ENCODE measurements at regions not wholly inside any gene's neighbourhood (a gene's known extent, or its start where the extent isn't known, plus 50 kb on each side); places are given as distances from the start of the nearest gene placed in this dataset.

- Histone ChIP-seq H3K36me3 (no peaks in the 10 kb centered on the region), H3K4me3 (no peak overlapping the region), H3K4me1 (peaks cover 0 to 4% (median 0%) of the 10 kb centered on the region in 4 donors), H3K27me3 (no peaks in the 10 kb centered on the region), H3K9me3 (no peaks in the 10 kb centered on the region), H3K27ac (no peak overlapping the region)
- DNase-seq, result no peak
- TF ChIP-seq CTCF (IDR thresholded peaks at IDR 0.05), result no peak
- intact Hi-C loops (cut with DNase I; ENCODE audit: low total_unique reads), result no loop called here
These were observed 230.7 kb downstream of the TMX3 start for GRCh38 chr18:68484241-68484640.

GRCh38 chr18:68482815-68483214 lies 232.1 kb downstream of the TMX3 start:
- DNase-seq, result no peak
- H3K9me3 ChIP-seq, result no peaks in the 10 kb centered on the region
- intact Hi-C loops (cut with DNase I; ENCODE audit: low total_unique reads), result no loop called here
- no peaks in the 10 kb centered on the region for H3K4me1 ChIP-seq
- no peaks in the 10 kb centered on the region for H3K27me3 ChIP-seq
- H3K27ac ChIP-seq, result no peak overlapping the region
- no peak for TF ChIP-seq CTCF (IDR thresholded peaks at IDR 0.05)
- no peaks in the 10 kb centered on the region for H3K36me3 ChIP-seq
- H3K4me3 ChIP-seq, result no peak overlapping the region

GRCh38 chr18:68480196-68480595 lies 234.7 kb downstream of the TMX3 start:
- intact Hi-C loops (cut with DNase I; ENCODE audit: low total_unique reads), result no loop called here
- H3K4me3 ChIP-seq, result no peak overlapping the region
- TF ChIP-seq CTCF (IDR thresholded peaks at IDR 0.05), result no peak
- no peaks in the 10 kb centered on the region for H3K27me3 ChIP-seq
- no peak overlapping the region for H3K27ac ChIP-seq
- no peak for DNase-seq
- no peaks in the 10 kb centered on the region for H3K4me1 ChIP-seq
- no peaks in the 10 kb centered on the region for H3K9me3 ChIP-seq
- no peaks in the 10 kb centered on the region for H3K36me3 ChIP-seq

- no peaks in the 10 kb centered on the region for H3K36me3 ChIP-seq
- H3K27ac ChIP-seq, result no peak overlapping the region
- no peak for TF ChIP-seq CTCF (IDR thresholded peaks at IDR 0.05)
- H3K9me3 ChIP-seq, result no peaks in the 10 kb centered on the region
- no peaks in the 10 kb centered on the region for H3K4me1 ChIP-seq
- H3K4me3 ChIP-seq, result no peak overlapping the region
- intact Hi-C loops (cut with DNase I; ENCODE audit: low total_unique reads), result no loop called here
- H3K27me3 ChIP-seq, result no peaks in the 10 kb centered on the region
- no peak for DNase-seq
These were observed 236.7 kb downstream of the TMX3 start for GRCh38 chr18:68478246-68478645.

- DNase-seq, result no peak
- Histone ChIP-seq H3K4me1 (no peaks in the 10 kb centered on the region), H3K27ac (no peak overlapping the region), H3K36me3 (no peaks in the 10 kb centered on the region), H3K4me3 (no peak overlapping the region), H3K9me3 (no peaks in the 10 kb centered on the region), H3K27me3 (no peaks in the 10 kb centered on the region)
- no peak for TF ChIP-seq CTCF (IDR thresholded peaks at IDR 0.05)
- intact Hi-C loops (cut with DNase I; ENCODE audit: low total_unique reads), result no loop called here
These were observed 239.0 kb downstream of the TMX3 start for GRCh38 chr18:68475883-68476282.

GRCh38 chr18:68472701-68473295 lies 242.1 kb downstream of the TMX3 start:
- no peak for DNase-seq
- no peaks in the 10 kb centered on the region for H3K27me3 ChIP-seq
- peaks cover 0 to 13% (median 0%) of the 10 kb centered on the region in 4 donors for H3K4me1 ChIP-seq
- H3K36me3 ChIP-seq, result no peaks in the 10 kb centered on the region
- H3K4me3 ChIP-seq, result no peak overlapping the region
- TF ChIP-seq CTCF (IDR thresholded peaks at IDR 0.05), result no peak
- H3K9me3 ChIP-seq, result no peaks in the 10 kb centered on the region
- no peak overlapping the region for H3K27ac ChIP-seq
- intact Hi-C loops (cut with DNase I; ENCODE audit: low total_unique reads), result no loop called here
